Mucosa of descending colon (tissue), 3 donors: ENCODE measurements at regions not wholly inside any gene's neighbourhood (a gene's known extent, or its start where the extent isn't known, plus 50 kb on each side); places are given as distances from the start of the nearest gene placed in this dataset.

Experiments used
- ATAC-seq: fragments of 200-7000 bp; cut with Tn5 transposase; one replicate; pipeline ENCODE4 v1.9.1; 2020; ENCODE audit warnings: mild to moderate bottlenecking, moderate library complexity
- DNase-seq, 3 donors: peaks; one replicate each; pipeline ENCODE4 v3.0.0-alpha.2; 2020
- H3K36me3 ChIP-seq: fragments of 200-600 bp; one replicate; pipeline ENCODE4 v1.8.0; 2021; ENCODE audit warnings: low read depth, mild to moderate bottlenecking
- H3K4me1 ChIP-seq: fragments of 200-600 bp; one replicate; pipeline ENCODE4 v1.8.0; 2021; ENCODE audit warnings: low read depth, mild to moderate bottlenecking
- H3K4me3 ChIP-seq: fragments of 200-600 bp; one replicate; pipeline ENCODE4 v1.8.0; 2021; ENCODE audit warnings: mild to moderate bottlenecking
- H3K9me3 ChIP-seq: fragments of 200-600 bp; one replicate; pipeline ENCODE4 v1.8.0; 2021; ENCODE audit warnings: mild to moderate bottlenecking
- intact Hi-C, 2 donors: fragments of 100-400 bp; cut with DNase I in 1 of 2; cut with micrococcal nuclease in 1 of 2; formaldehyde crosslinking; loops; one replicate each; pipeline versions ENCODE4 v1.11.0 to v1.11.1; 2022; cut with DNase I, micrococcal nuclease
- TF ChIP-seq, protein P1 (sequence below): fragments of 200-600 bp; IDR thresholded peaks from one replicate; pipeline ENCODE4 v1.8.0; 2022; ENCODE audit warnings: antibody characterized with exemption, mild to moderate bottlenecking
- donor health status: DM: no; HTN: no; CAD: no; lungs with moderate emphysema.
- donor health status: DM: no; HTN: no; CAD: no.
- donor health status: DM: no; HTN: yes; CAD: no.

DNA sequence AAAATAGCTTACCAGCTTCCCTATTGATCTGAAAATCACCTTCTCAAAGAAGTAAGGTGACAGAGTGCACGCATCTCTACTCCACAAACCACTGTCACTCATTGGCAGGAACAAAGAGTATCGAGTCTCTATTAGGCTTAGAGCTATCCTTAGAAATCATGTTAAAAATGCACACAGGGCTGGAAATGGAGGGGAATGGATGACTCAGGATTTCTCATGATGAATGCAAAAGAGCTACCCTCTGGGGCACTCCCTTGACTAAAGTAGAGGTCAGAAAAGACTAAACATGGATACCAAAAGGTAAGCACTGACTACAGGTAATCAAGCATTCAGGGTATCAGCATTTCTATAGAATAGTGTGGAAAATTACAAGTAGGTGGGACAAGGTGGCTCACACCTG lies 96.1 kb upstream of the ANO4 start:
- intact Hi-C loops, result no loop called here
- H3K4me1 ChIP-seq, result no peaks in the 10 kb centered on the region
- no peak for ATAC-seq
- H3K36me3 ChIP-seq, result no peaks in the 10 kb centered on the region
- TF ChIP-seq, protein P1, sequence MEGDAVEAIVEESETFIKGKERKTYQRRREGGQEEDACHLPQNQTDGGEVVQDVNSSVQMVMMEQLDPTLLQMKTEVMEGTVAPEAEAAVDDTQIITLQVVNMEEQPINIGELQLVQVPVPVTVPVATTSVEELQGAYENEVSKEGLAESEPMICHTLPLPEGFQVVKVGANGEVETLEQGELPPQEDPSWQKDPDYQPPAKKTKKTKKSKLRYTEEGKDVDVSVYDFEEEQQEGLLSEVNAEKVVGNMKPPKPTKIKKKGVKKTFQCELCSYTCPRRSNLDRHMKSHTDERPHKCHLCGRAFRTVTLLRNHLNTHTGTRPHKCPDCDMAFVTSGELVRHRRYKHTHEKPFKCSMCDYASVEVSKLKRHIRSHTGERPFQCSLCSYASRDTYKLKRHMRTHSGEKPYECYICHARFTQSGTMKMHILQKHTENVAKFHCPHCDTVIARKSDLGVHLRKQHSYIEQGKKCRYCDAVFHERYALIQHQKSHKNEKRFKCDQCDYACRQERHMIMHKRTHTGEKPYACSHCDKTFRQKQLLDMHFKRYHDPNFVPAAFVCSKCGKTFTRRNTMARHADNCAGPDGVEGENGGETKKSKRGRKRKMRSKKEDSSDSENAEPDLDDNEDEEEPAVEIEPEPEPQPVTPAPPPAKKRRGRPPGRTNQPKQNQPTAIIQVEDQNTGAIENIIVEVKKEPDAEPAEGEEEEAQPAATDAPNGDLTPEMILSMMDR, result no peak
- no peaks in the 10 kb centered on the region for H3K9me3 ChIP-seq
- no peak for DNase-seq
- no peak overlapping the region for H3K4me3 ChIP-seq

DNA sequence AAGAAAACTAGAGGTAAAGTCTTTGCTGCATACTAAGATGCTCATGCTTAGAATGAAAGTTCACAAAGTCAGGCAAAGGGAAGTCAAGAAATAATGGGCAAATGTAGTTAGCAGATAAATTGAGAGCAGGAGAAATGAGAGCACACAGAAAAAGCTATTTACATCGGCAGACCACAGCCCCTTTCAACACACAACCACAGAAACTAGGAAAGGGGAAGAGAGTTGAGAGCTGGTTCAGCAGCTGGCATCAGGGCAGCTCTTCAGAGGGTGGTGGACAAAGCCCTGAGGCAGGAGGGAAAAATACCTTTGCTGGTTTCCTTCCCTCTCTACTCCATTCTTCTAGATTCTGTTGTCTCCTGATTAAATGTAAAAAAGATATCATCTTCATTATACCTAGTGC lies 95.4 kb upstream of the ANO4 start:
- intact Hi-C loops, result no loop called here
- Histone ChIP-seq H3K36me3 (no peaks in the 10 kb centered on the region), H3K4me1 (no peaks in the 10 kb centered on the region), H3K4me3 (no peak overlapping the region), H3K9me3 (no peaks in the 10 kb centered on the region)
- TF ChIP-seq, protein P1, result no peak
- DNase-seq, result no peak
- ATAC-seq, result no peak

DNA sequence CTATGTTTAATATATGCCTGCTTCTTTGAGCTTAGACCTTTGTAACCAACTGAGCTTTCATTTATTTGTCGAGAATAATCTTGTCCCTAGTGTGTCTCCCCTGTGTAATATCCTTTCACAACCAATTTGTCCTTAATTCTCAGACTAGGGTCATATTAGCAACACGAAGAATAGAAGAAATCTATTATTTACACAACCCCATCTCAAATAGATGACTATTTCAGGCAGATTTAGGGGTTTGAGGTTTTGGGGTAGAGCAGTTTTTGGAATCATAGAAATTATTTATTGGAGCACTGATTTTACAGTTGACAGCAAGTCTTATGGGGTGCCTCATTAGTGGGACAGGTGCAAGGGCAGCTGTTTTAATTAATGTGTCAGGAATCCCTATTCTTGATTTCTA lies 91.2 kb upstream of the ANO4 start:
- H3K4me3 ChIP-seq, result no peak overlapping the region
- H3K4me1 ChIP-seq, result no peaks in the 10 kb centered on the region
- intact Hi-C loops, result no loop called here
- DNase-seq (no peak), ATAC-seq (no peak)
- no peaks in the 10 kb centered on the region for H3K36me3 ChIP-seq
- no peaks in the 10 kb centered on the region for H3K9me3 ChIP-seq
- TF ChIP-seq, protein P1, result no peak

DNA sequence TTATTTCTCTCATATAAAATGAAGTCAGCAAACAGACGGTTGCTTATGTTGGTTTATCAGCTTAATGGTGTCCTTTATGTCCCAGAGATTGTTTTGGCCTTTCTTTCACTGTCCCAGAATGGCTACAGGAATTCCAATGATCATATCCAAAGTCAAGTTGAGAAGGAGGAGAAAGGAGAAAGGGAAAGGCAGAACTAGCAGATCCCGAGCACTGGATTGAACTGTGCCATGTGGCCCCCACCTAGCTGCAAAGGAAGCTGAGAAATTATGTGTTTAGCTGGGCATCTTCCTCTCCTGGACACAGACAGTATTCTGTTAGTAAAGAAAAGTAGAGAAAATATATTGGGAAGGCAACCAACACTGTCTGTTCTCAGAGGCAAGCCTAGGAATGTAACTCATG lies 90.7 kb upstream of the ANO4 start:
- no peak for ATAC-seq
- no peaks in the 10 kb centered on the region for H3K36me3 ChIP-seq
- TF ChIP-seq, protein P1, result no peak
- no peaks in the 10 kb centered on the region for H3K9me3 ChIP-seq
- no peak for DNase-seq
- no peaks in the 10 kb centered on the region for H3K4me1 ChIP-seq
- intact Hi-C loops, result no loop called here
- no peak overlapping the region for H3K4me3 ChIP-seq

DNA sequence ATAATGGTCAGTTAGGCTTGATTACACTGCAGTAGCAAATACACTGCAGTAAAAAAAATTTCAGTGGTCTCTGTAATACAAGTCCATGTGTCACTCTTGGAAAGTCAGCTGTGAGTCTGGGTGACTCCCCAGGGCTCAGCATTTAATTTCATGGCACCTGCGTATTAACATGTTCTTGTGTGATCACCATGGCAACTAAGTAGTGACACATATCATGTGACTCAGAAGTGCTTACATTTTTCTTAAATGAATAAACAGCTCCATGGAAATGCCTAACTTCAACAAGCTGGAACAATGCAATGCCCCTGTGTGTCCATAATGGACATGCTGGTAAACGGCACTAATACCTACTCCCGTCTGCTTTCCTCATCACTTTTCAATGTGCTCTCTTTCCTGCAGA lies 88.5 kb upstream of the ANO4 start:
- TF ChIP-seq, protein P1, result no peak
- no peaks in the 10 kb centered on the region for H3K9me3 ChIP-seq
- no peaks in the 10 kb centered on the region for H3K36me3 ChIP-seq
- ATAC-seq, result no peak
- intact Hi-C loops, result no loop called here
- DNase-seq, result no peak
- H3K4me1 ChIP-seq, result no peaks in the 10 kb centered on the region
- no peak overlapping the region for H3K4me3 ChIP-seq

DNA sequence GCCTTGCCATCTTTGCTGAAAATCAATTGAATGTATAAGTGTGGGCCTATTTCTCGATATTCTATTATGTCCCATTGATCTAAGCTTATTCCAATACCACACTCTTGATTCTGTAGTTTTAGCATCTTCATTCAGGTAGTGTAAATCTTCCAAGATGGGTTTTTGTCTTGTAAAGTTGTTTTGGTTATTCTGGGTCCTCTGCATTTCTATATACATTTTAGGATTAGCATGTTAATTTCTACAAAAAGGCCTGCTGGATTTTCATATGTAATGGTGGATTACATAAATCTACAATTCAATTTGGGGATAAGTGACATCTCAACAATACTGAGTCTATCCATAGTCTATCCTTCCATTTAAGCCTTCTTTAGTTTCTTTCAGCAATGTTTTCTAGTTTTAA lies 86.0 kb upstream of the ANO4 start:
- Histone ChIP-seq H3K4me1 (no peaks in the 10 kb centered on the region), H3K4me3 (no peak overlapping the region), H3K9me3 (no peaks in the 10 kb centered on the region), H3K36me3 (no peaks in the 10 kb centered on the region)
- TF ChIP-seq, protein P1, result no peak
- intact Hi-C loops, result no loop called here
- ATAC-seq (no peak), DNase-seq (no peak)
